ENCODE measurements at regions not wholly inside any gene's neighbourhood (a gene's known extent, or its start where the extent isn't known, plus 50 kb on each side); places are given as distances from the start of the nearest gene placed in this dataset.
"Not testable (repeated sequence)": the region's sequence is repeated elsewhere in the genome, so short reads cannot be mapped to it uniquely, and the experiment has no call there.

GRCh38 chr14:82811246-82811645 is 1277.6 kb upstream of the SEL1L start:
- Histone ChIP-seq H4K20me1 (ENCODE audit: insufficient read depth, low read length) (no peaks in the 10 kb centered on the region), H3K4me3 (ENCODE audit: low read depth, low read length, poor library complexity, severe bottlenecking) (no peak overlapping the region), H3K79me2 (ENCODE audit: insufficient read depth, low read length) (no peaks in the 10 kb centered on the region), H2AFZ (ENCODE audit: low read length) (no peak overlapping the region), H3K9ac (ENCODE audit: low read length) (no peak overlapping the region), H3K27ac (ENCODE audit: low read depth, low read length, poor library complexity, severe bottlenecking) (no peak overlapping the region), H3K4me1 (ENCODE audit: insufficient read depth, low read length, severe bottlenecking) (no peaks in the 10 kb centered on the region), H3K9me2 (ENCODE audit: low read depth, low read length) (no peaks in the 10 kb centered on the region), H3K9me3 (ENCODE audit: low read length) (no peaks in the 10 kb centered on the region), H3K4me2 (ENCODE audit: low read length) (no peak overlapping the region), H3K36me3 (ENCODE audit: insufficient read depth, low read length) (no peaks in the 10 kb centered on the region), H3K27me3 (ENCODE audit: insufficient read depth, low read length) (no peaks in the 10 kb centered on the region), H3F3A (ENCODE audit: insufficient read depth, low read length) (no peaks in the 10 kb centered on the region)
- TF ChIP-seq EZH2 (IDR thresholded peaks at IDR 0.05; ENCODE audit: borderline replicate concordance, low read length) (no peak), CTCF (IDR thresholded peaks at IDR 0.05; ENCODE audit: low read length) (no peak)

- H4K20me1 ChIP-seq (ENCODE audit: insufficient read depth, low read length); H3K36me3 ChIP-seq (ENCODE audit: insufficient read depth, low read length); H2AFZ ChIP-seq (ENCODE audit: low read length); H3K9ac ChIP-seq (ENCODE audit: low read length); H3K4me3 ChIP-seq (ENCODE audit: low read depth, low read length, poor library complexity, severe bottlenecking); H3K79me2 ChIP-seq (ENCODE audit: insufficient read depth, low read length); H3F3A ChIP-seq (ENCODE audit: insufficient read depth, low read length); H3K27ac ChIP-seq (ENCODE audit: low read depth, low read length, poor library complexity, severe bottlenecking); H3K27me3 ChIP-seq (ENCODE audit: insufficient read depth, low read length); H3K4me1 ChIP-seq (ENCODE audit: insufficient read depth, low read length, severe bottlenecking); H3K9me3 ChIP-seq (ENCODE audit: low read length); H3K9me2 ChIP-seq (ENCODE audit: low read depth, low read length); H3K4me2 ChIP-seq (ENCODE audit: low read length): not testable (repeated sequence)
Measured at GRCh38 chr14:82814339-82814738, 1280.7 kb upstream of the SEL1L start.

GRCh38 chr14:82830596-82830995 is 1296.9 kb upstream of the SEL1L start:
- H3K9me2 ChIP-seq (ENCODE audit: low read depth, low read length), result no peaks in the 10 kb centered on the region
- H3K9me3 ChIP-seq (ENCODE audit: low read length), result no peaks in the 10 kb centered on the region
- H3K79me2 ChIP-seq (ENCODE audit: insufficient read depth, low read length), result no peaks in the 10 kb centered on the region
- no peaks in the 10 kb centered on the region for H3K4me1 ChIP-seq (ENCODE audit: insufficient read depth, low read length, severe bottlenecking)
- no peak overlapping the region for H3K4me3 ChIP-seq (ENCODE audit: low read depth, low read length, poor library complexity, severe bottlenecking)
- H3K4me2 ChIP-seq (ENCODE audit: low read length), result no peak overlapping the region
- H3K9ac ChIP-seq (ENCODE audit: low read length), result no peak overlapping the region
- H3K27ac ChIP-seq (ENCODE audit: low read depth, low read length, poor library complexity, severe bottlenecking), result no peak overlapping the region
- TF ChIP-seq EZH2 (IDR thresholded peaks at IDR 0.05; ENCODE audit: borderline replicate concordance, low read length), result no peak
- no peak for TF ChIP-seq CTCF (IDR thresholded peaks at IDR 0.05; ENCODE audit: low read length)
- H3F3A ChIP-seq (ENCODE audit: insufficient read depth, low read length), result no peaks in the 10 kb centered on the region
- H3K27me3 ChIP-seq (ENCODE audit: insufficient read depth, low read length), result no peaks in the 10 kb centered on the region
- H4K20me1 ChIP-seq (ENCODE audit: insufficient read depth, low read length), result no peaks in the 10 kb centered on the region
- H3K36me3 ChIP-seq (ENCODE audit: insufficient read depth, low read length), result no peaks in the 10 kb centered on the region
- no peak overlapping the region for H2AFZ ChIP-seq (ENCODE audit: low read length)

- Histone ChIP-seq H3K4me3 (ENCODE audit: low read depth, low read length, poor library complexity, severe bottlenecking) (no peak overlapping the region), H3K9ac (ENCODE audit: low read length) (no peak overlapping the region), H3K4me1 (ENCODE audit: insufficient read depth, low read length, severe bottlenecking) (no peaks in the 10 kb centered on the region), H3F3A (ENCODE audit: insufficient read depth, low read length) (no peaks in the 10 kb centered on the region), H3K27me3 (ENCODE audit: insufficient read depth, low read length) (no peaks in the 10 kb centered on the region), H3K9me2 (ENCODE audit: low read depth, low read length) (no peaks in the 10 kb centered on the region), H3K36me3 (ENCODE audit: insufficient read depth, low read length) (no peaks in the 10 kb centered on the region), H2AFZ (ENCODE audit: low read length) (no peak overlapping the region), H3K79me2 (ENCODE audit: insufficient read depth, low read length) (no peaks in the 10 kb centered on the region), H3K9me3 (ENCODE audit: low read length) (no peaks in the 10 kb centered on the region), H3K27ac (ENCODE audit: low read depth, low read length, poor library complexity, severe bottlenecking) (no peak overlapping the region), H3K4me2 (ENCODE audit: low read length) (no peak overlapping the region), H4K20me1 (ENCODE audit: insufficient read depth, low read length) (no peaks in the 10 kb centered on the region)
- TF ChIP-seq CTCF (IDR thresholded peaks at IDR 0.05; ENCODE audit: low read length) (no peak), EZH2 (IDR thresholded peaks at IDR 0.05; ENCODE audit: borderline replicate concordance, low read length) (no peak)
Measured at GRCh38 chr14:82836256-82836950, 1302.8 kb upstream of the SEL1L start.
